GM18502 (cell line): ENCODE measurements at regions not wholly inside any gene's neighbourhood (a gene's known extent, or its start where the extent isn't known, plus 50 kb on each side); places are given as distances from the start of the nearest gene placed in this dataset.

ENCODE experiments used
- ATAC-seq: cut with Tn5 transposase; IDR thresholded peaks from one replicate; pipeline ENCODE4 v1.9.1; 2021; ENCODE audit warnings: mild to moderate bottlenecking; ENCODE audit not compliant: unreplicated experiment, poor library complexity

DNA sequence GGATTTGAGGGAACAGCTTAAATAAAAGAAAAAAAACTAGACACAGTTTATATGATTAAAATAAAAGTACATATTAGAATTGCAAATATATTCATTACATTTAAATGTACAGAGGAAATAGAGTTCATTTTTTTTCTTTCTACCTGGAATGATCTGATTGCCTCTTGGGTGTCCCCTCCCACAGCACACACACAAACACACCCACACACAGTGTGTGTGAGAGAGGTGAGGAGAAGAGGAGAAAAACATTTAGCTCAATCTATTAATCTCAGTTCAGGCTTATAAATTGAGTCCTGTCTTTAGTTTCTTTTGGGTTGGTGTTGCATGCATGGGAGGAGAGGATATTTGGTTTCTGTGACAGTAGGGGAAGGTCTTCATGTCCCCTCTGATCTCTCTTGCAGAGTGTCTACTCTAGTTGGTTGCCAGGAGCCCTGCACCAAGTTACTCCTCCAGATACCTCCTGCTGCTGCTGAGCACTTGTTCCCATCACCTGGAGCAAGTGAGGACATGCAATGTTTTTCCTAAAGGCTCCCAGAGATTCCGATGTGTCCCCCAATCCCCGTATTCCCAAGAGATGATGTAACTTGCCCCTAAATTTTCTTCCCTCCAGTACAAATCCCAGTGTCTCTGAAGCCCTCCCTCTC lies 50.8 kb upstream of the REG3A start:
- no peak for ATAC-seq
